NB4 (cell line): ENCODE measurements at regions not wholly inside any gene's neighbourhood (a gene's known extent, or its start where the extent isn't known, plus 50 kb on each side); places are given as distances from the start of the nearest gene placed in this dataset.

Experiments
- MYC ChIP-seq: IDR thresholded peaks from 2 replicates; pipeline ENCODE4 v1.6.1; 2011; ENCODE audit warnings: low read depth, low read length
- POLR2A ChIP-seq: IDR thresholded peaks from 2 replicates; pipeline ENCODE4 v1.6.1; 2011; ENCODE audit warnings: mild to moderate bottlenecking; ENCODE audit not compliant: insufficient read length; ENCODE audit errors: extremely low read depth
- TF ChIP-seq, protein P1 (sequence below): IDR thresholded peaks from one replicate; pipeline ENCODE4 v1.5.1; 2012; ENCODE audit warnings: low read depth, low read length
- TF ChIP-seq, protein P2 (sequence below): IDR thresholded peaks from 2 replicates; pipeline ENCODE4 v1.6.1; 2011; ENCODE audit warnings: low read depth, low read length

DNA sequence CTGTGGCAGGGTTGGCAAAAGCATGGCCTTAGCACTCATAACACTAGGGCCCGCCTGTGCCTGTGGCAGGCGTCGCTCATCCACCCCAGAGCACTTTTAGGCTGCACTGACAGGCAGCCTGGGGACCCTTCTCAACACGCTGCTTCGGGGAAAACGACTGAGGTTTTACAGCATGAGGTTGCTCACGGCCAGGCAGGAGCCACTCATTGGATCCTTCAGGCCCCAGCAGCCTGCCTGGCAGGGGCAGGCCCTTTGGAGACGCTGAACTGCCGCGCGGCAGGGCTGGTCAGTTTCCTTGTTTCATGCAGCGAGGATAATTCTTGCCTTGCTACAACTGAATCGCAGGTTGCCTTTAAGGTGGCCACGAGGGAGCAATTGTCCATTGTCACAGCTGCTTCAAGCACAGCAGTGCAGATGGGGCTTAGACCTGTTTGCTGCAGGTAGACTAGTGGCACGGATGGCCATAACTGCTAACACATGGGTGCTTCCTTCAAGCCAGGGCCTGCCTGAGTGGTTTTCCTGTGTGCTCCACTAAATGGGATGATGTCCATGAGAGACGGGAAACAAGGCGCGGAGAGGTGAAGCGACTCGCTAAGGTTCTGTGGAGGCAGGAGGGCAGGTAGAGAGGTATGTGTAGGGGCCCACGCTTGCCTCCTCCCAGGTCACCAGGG, 49.9 kb upstream of the HS6ST1 start:
- TF ChIP-seq POLR2A (no peak), MYC (no peak)
- TF ChIP-seq, protein P1, sequence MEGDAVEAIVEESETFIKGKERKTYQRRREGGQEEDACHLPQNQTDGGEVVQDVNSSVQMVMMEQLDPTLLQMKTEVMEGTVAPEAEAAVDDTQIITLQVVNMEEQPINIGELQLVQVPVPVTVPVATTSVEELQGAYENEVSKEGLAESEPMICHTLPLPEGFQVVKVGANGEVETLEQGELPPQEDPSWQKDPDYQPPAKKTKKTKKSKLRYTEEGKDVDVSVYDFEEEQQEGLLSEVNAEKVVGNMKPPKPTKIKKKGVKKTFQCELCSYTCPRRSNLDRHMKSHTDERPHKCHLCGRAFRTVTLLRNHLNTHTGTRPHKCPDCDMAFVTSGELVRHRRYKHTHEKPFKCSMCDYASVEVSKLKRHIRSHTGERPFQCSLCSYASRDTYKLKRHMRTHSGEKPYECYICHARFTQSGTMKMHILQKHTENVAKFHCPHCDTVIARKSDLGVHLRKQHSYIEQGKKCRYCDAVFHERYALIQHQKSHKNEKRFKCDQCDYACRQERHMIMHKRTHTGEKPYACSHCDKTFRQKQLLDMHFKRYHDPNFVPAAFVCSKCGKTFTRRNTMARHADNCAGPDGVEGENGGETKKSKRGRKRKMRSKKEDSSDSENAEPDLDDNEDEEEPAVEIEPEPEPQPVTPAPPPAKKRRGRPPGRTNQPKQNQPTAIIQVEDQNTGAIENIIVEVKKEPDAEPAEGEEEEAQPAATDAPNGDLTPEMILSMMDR = no peak
- TF ChIP-seq, protein P2, sequence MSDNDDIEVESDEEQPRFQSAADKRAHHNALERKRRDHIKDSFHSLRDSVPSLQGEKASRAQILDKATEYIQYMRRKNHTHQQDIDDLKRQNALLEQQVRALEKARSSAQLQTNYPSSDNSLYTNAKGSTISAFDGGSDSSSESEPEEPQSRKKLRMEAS = no peak
